ENCODE measurements at regions not wholly inside any gene's neighbourhood (a gene's known extent, or its start where the extent isn't known, plus 50 kb on each side); places are given as distances from the start of the nearest gene placed in this dataset.
"Not testable (repeated sequence)": the region's sequence is repeated elsewhere in the genome, so short reads cannot be mapped to it uniquely, and the experiment has no call there.

GRCh38 chr13:64087624-64088023 is 2672.0 kb upstream of the PCDH20 start:
- no peak for DNase-seq

- DNase-seq, result no peak
These were observed 2668.2 kb upstream of the PCDH20 start for GRCh38 chr13:64083811-64084210.

- DNase-seq, result no peak
These were observed 2667.7 kb upstream of the PCDH20 start for GRCh38 chr13:64083396-64083795.

DNA sequence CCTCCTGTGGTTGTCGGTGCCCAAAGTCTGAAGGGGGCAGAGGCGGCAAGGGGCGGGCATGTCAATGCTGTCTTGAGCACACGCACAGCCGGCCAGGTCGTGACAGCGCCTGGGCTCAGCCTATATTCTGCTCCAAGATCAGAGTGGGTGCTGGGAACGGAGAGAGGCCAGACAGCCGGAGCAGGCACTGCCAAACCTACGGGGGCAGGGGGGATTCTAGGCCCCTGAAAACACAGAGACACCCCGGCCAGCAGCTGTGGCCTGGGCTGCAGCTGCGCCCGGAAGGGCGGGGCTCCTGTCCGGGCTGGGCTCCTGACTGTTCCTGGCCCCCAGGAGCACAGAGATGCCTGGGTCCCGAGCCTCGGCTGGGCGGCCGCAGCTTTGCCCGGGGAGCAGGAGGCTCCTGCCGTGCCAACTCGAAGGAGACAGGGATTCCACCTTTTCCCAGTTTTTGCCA is 2662.9 kb upstream of the PCDH20 start:
- DNase-seq, result no peak

DNA sequence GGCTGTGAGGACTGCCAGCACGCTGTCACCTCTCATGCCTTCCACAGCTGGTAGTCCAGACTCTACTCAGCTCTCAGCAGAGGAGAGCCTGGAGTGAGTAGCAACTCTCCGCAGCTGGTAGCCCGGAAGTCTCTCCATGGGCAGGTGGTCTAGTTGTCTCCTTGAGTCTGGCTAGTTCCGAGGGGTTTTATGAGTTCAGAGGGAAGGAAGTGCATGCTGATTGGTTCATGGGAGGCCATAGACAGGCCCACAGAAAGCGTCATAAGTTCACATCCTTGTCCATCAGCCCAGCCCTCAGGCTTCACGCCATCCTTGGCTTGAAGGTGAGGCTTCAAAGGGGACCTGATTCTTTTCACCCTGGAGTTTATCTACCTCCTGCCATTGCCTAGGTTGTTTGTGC is 2662.4 kb upstream of the PCDH20 start:
- no peak for DNase-seq

GRCh38 chr13:64077132-64077835 is 2661.6 kb upstream of the PCDH20 start:
- DNase-seq, result not testable (repeated sequence)

- no peak for DNase-seq
These were observed 2660.1 kb upstream of the PCDH20 start for GRCh38 chr13:64075543-64076271.

- no peak for DNase-seq
These were observed 2659.4 kb upstream of the PCDH20 start for GRCh38 chr13:64074971-64075474.

DNA sequence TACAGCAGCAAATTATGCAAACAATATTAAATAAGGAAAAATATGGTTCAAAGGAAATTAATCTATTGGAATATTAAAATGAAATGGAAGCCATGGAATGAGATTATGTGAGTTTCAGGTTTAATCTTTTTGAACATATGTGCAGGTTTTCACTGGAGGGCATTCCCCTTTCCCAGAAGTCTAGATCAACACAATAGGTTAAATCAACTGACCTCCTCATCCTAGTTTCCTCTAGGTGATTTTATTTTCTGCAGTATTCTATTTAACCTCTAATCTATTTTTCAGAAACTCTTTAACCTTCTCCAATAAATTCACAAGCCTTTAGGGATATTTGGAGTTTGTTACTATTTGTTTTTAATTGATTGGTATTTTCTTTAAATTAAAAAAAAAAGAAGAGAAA is 2657.6 kb upstream of the PCDH20 start:
- DNase-seq, result no peak

DNA sequence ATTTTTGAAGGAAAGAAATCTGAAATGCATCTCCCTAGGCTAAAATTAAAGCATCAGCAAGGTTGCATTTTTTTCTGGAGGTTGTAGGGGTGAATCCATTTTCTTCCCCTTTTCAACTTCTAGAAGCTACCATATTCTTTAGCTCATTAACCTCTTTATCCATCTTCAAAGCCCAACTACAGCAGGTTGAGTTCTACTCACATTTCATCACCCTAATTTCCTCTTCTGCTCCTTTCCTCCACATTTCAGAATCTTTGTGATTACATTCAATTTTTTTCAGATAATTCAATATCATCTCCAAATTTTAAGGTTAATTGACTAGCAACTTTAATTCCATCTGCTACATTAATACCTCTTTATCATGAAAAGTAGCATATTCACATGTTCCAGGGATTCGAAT is 2655.7 kb upstream of the PCDH20 start:
- no peak for DNase-seq

DNA sequence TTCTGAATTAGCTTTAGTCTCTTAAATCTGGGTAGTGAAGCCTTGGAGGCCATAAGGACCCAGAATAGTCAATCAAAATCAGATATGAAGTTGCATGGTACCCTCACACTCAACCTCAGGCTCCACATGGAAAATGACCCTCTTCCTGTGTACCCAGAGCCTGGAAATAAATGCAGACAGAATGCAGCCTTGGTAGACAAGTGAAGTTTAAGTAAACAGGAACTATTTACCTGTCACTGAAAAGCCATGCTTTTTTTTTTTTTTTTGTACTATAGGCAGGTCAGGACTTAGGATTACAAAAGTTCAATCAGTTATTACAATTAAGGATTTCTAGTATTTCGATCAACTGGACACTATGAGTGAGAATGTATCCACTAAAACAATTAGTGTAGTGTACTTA is 2654.2 kb upstream of the PCDH20 start:
- no peak for DNase-seq

GRCh38 chr13:64066711-64067110 is 2651.1 kb upstream of the PCDH20 start:
- no peak for DNase-seq

- DNase-seq, result no peak
These were observed 2646.0 kb upstream of the PCDH20 start for GRCh38 chr13:64061649-64062048.

DNA sequence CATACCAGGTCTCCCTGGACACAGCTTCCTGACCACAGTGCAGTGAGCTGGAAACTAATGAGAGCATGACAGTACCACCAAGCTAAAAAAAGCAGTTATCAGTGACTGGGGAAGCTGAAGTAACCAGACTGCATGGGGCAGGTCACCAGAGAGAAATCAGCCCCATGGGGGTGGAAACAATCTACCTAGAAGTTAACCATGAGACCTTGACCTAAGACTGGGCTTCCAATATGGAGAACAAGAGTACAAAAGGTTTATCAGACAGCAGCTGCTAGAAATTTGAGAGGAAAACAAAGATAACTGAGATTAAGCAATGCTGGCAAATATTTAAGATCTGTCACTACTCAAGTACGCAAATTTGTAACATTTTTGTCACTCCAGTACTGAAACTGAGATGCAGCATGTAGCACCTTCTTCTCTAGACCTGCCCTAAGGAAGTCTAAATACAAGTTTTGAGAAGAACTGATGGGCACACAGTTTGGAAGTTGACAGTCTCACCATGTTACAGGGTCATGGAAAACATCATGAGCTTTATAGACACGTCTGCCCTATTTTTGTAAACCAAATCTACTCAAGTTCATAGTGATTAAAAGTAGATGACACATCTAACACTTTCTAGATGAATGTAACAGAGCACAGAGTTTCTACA is 2641.8 kb upstream of the PCDH20 start:
- no peak for DNase-seq

DNA sequence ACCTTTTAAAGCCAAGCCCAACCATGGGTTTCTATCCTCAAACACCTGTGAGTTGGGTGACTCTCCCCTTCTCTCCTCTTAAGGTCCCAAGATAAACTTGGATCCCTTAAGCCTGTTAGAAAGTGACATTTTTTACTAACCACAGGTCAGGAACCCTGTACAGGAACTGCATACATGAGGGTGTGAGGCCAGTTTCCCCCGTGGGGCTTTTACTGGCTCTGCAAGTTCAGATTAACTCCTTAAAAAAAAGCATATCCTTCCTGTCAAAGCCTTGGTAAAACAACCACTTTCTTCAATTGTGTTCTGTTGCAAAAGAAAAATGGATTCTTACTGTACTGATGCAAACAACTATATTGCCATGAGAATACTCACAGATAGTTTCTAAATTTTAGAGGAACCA is 2638.7 kb upstream of the PCDH20 start:
- no peak for DNase-seq

- DNase-seq, result no peak
These were observed 2636.9 kb upstream of the PCDH20 start for GRCh38 chr13:64052521-64052920.

GRCh38 chr13:64051278-64051677 is 2635.6 kb upstream of the PCDH20 start:
- no peak for DNase-seq

DNA sequence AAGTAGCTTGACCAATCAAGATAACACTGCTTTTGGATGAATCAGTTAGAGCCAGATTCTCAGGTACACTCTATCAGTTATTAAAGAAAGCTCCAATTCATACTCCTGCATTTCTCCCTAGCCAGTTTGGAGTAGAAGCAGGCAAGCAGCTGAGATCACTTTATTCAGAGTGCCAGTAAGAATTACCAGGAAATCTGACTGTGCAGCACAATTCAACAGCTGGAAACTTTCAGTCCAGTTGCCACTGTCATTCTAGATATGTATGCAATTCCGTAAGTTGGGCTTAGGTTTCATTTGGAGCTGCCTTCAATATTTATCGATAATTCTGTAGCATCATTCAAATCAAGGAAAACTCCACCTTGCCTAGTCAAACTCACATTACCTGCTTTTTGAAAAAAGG is 2625.6 kb upstream of the PCDH20 start:
- no peak for DNase-seq

- no peak for DNase-seq
These were observed 2618.3 kb upstream of the PCDH20 start for GRCh38 chr13:64033921-64034320.

GRCh38 chr13:64029343-64030093 is 2613.9 kb upstream of the PCDH20 start:
- no peak for DNase-seq

GRCh38 chr13:64028551-64028950 is 2612.9 kb upstream of the PCDH20 start:
- DNase-seq, result no peak

- no peak for DNase-seq
These were observed 2604.5 kb upstream of the PCDH20 start for GRCh38 chr13:64020126-64020525.

DNA sequence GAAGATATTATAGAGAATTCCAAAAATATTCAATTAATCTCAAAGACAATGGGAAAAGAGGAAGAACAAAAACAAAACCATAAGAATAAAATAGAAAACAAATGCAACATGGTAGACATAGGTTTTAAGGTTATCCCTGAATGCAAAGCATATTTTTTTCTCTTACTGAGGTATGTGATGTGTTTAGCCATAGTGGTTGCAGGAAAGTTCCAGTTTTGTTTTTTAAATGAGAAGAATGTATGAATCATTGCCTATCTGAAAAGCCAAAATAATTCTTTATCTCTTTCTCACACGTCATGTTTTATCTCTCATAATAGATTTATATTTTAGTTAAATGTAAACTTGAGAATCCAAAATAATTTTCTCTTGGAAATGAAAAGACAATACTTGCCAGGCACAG is 2591.7 kb upstream of the PCDH20 start:
- no peak for DNase-seq

Data from 8988T (cell line).